PC-3 (cell line): ENCODE measurements at regions not wholly inside any gene's neighbourhood (a gene's known extent, or its start where the extent isn't known, plus 50 kb on each side); places are given as distances from the start of the nearest gene placed in this dataset.

Experiments
- ATAC-seq: fragments of 200-7000 bp; cut with Tn5 transposase; 2 replicates; pipeline ENCODE4 v1.9.1; 2020; ENCODE audit warnings: mild to moderate bottlenecking, moderate library complexity
- BruUV-seq: library from RNA; stranded (reverse); fragments of 400-500 nt; replicated peaks from 2 replicates; lab custom pipeline; 2021; lab: Mats Ljungman, UMichigan
- CTCF ChIA-PET: fragments of 300-600 bp; sonication (Branson Sonifier 250); formaldehyde crosslinking; loops from one replicate; lab custom pipeline; 2022; ENCODE audit warnings: antibody characterized with exemption; lab: Charles Lee
- POLR2A ChIA-PET: fragments of 300-600 bp; sonication (Branson Sonifier 250); formaldehyde crosslinking; loops from one replicate; lab custom pipeline; 2022; ENCODE audit warnings: antibody characterized with exemption; ENCODE audit not compliant: unreplicated experiment; lab: Charles Lee
- DNase-seq: peaks from one replicate; pipeline ENCODE4 v3.0.0-alpha.2; 2015
- H2AFZ ChIP-seq: fragments of 300-600 bp; sonication (generic); 2 replicates; pipeline ENCODE4 v1.6.0; 2016; ENCODE audit warnings: antibody characterized with exemption, low read length
- H3F3A ChIP-seq: fragments of 300-600 bp; sonication (generic); one replicate; pipeline ENCODE4 v1.6.0; 2017; ENCODE audit warnings: antibody characterized with exemption, low read length, control low read depth, mild to moderate bottlenecking; ENCODE audit not compliant: unreplicated experiment
- H3K27ac ChIP-seq: fragments of 300-600 bp; sonication (generic); 2 replicates; pipeline ENCODE4 v1.5.1; 2016; ENCODE audit warnings: mild to moderate bottlenecking, low read length
- H3K27me3 ChIP-seq: fragments of 300-600 bp; sonication (generic); 2 replicates; pipeline ENCODE4 v1.6.1; 2016; ENCODE audit warnings: low read length, mixed read lengths
- H3K36me3 ChIP-seq: fragments of 300-600 bp; sonication (generic); 2 replicates; pipeline ENCODE4 v1.6.1; 2016; ENCODE audit warnings: low read depth, mixed run types, low read length, mixed read lengths
- H3K4me1 ChIP-seq: fragments of 300-600 bp; sonication (generic); 2 replicates; pipeline ENCODE4 v1.5.1; 2016; ENCODE audit warnings: low read length; ENCODE audit not compliant: insufficient read depth
- H3K4me2 ChIP-seq: fragments of 300-600 bp; sonication (generic); 2 replicates; pipeline ENCODE4 v1.6.0; 2016; ENCODE audit warnings: low read length
- H3K4me3 ChIP-seq: fragments of 300-600 bp; sonication (generic); 2 replicates; pipeline ENCODE4 v1.5.1; 2016; ENCODE audit warnings: mild to moderate bottlenecking, low read length, mixed read lengths
- H3K79me2 ChIP-seq: fragments of 300-600 bp; sonication (generic); 2 replicates; pipeline ENCODE4 v1.6.1; 2017; ENCODE audit warnings: low read length, mixed read lengths
- H3K9ac ChIP-seq: fragments of 300-600 bp; sonication (generic); 2 replicates; pipeline ENCODE4 v1.6.0; 2016; ENCODE audit warnings: mild to moderate bottlenecking, low read length
- H3K9me2 ChIP-seq: fragments of 300-600 bp; sonication (generic); replicated peaks from 2 replicates; pipeline ENCODE4 v1.6.1; 2016; ENCODE audit warnings: mixed run types, low read length, mixed read lengths
- H3K9me3 ChIP-seq: fragments of 300-600 bp; sonication (generic); 2 replicates; pipeline ENCODE4 v1.6.1; 2016; ENCODE audit warnings: low read length, mixed read lengths
- H4K20me1 ChIP-seq: fragments of 300-600 bp; sonication (generic); 2 replicates; pipeline ENCODE4 v1.6.1; 2016; ENCODE audit warnings: low read length, mixed read lengths
- EZH2 ChIP-seq: fragments of 300-600 bp; sonication (generic); IDR thresholded peaks from one replicate; pipeline ENCODE4 v1.6.1; 2017; ENCODE audit warnings: antibody characterized with exemption, mild to moderate bottlenecking, low read length; ENCODE audit not compliant: unreplicated experiment
- EZH2phosphoT487 ChIP-seq: fragments of 300-600 bp; sonication (generic); IDR thresholded peaks from 2 replicates; pipeline ENCODE4 v1.6.1; 2018; ENCODE audit warnings: mild to moderate bottlenecking, antibody characterized with exemption, low read length, borderline replicate concordance
- intact Hi-C: fragments of 100-400 bp; cut with micrococcal nuclease; formaldehyde crosslinking; loops from 2 replicates; pipeline ENCODE4 v1.9.0; 2023
- TF ChIP-seq, protein P1 (sequence below): fragments of 300-600 bp; sonication (generic); conservative IDR thresholded peaks from 2 replicates; pipeline ENCODE4 v1.5.1; 2017; ENCODE audit warnings: antibody characterized with exemption, low read depth, mild to moderate bottlenecking, low read length

- POLR2A ChIA-PET: no interaction called here
Measured at GRCh38 chr9:2413160-2413805, 208.3 kb upstream of the VLDLR start.

GRCh38 chr9:2414465-2414864, 207.1 kb upstream of the VLDLR start:
- Histone ChIP-seq H3K9me3 (no peaks in the 10 kb centered on the region), H3F3A (no peaks in the 10 kb centered on the region), H3K4me2 (no peak overlapping the region), H3K9me2 (no peaks in the 10 kb centered on the region), H3K27me3 (0 out of 2 replicates have a peak, but pooled peaks cover 2% of the 10 kb centered on the region), H3K9ac (no peak overlapping the region), H2AFZ (no peak overlapping the region), H3K36me3 (no peaks in the 10 kb centered on the region), H4K20me1 (no peaks in the 10 kb centered on the region), H3K4me1 (no peaks in the 10 kb centered on the region), H3K79me2 (no peaks in the 10 kb centered on the region), H3K4me3 (no peak overlapping the region), H3K27ac (no peak overlapping the region)
- ATAC-seq (no peak), DNase-seq (peak; percentile 35)
- TF ChIP-seq, protein P1, sequence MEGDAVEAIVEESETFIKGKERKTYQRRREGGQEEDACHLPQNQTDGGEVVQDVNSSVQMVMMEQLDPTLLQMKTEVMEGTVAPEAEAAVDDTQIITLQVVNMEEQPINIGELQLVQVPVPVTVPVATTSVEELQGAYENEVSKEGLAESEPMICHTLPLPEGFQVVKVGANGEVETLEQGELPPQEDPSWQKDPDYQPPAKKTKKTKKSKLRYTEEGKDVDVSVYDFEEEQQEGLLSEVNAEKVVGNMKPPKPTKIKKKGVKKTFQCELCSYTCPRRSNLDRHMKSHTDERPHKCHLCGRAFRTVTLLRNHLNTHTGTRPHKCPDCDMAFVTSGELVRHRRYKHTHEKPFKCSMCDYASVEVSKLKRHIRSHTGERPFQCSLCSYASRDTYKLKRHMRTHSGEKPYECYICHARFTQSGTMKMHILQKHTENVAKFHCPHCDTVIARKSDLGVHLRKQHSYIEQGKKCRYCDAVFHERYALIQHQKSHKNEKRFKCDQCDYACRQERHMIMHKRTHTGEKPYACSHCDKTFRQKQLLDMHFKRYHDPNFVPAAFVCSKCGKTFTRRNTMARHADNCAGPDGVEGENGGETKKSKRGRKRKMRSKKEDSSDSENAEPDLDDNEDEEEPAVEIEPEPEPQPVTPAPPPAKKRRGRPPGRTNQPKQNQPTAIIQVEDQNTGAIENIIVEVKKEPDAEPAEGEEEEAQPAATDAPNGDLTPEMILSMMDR: no peak
- TF ChIP-seq EZH2 (no peak), EZH2phosphoT487 (no peak)
- ChIA-PET POLR2A (no interaction called here), CTCF (no interaction called here)
- intact Hi-C loops: no loop called here
- no TSS peak for BruUV-seq

More at GRCh38 chr9:2413160-2413805, 208.3 kb upstream of the VLDLR start:
- ATAC-seq (no peak), DNase-seq (no peak)
- Histone ChIP-seq H3K9me2 (no peaks in the 10 kb centered on the region), H3K4me1 (no peaks in the 10 kb centered on the region), H3K27ac (no peak overlapping the region), H3K9ac (no peak overlapping the region), H3K27me3 (no peaks in the 10 kb centered on the region), H4K20me1 (no peaks in the 10 kb centered on the region), H3K9me3 (no peaks in the 10 kb centered on the region), H2AFZ (no peak overlapping the region), H3F3A (no peaks in the 10 kb centered on the region), H3K4me3 (no peak overlapping the region), H3K36me3 (no peaks in the 10 kb centered on the region), H3K4me2 (no peak overlapping the region), H3K79me2 (no peaks in the 10 kb centered on the region)
- no TSS peak for BruUV-seq
- intact Hi-C loops: no loop called here
- TF ChIP-seq, protein P1: no peak
- TF ChIP-seq EZH2phosphoT487: no peak
- TF ChIP-seq EZH2: no peak
- CTCF ChIA-PET: no interaction called here

DNA sequence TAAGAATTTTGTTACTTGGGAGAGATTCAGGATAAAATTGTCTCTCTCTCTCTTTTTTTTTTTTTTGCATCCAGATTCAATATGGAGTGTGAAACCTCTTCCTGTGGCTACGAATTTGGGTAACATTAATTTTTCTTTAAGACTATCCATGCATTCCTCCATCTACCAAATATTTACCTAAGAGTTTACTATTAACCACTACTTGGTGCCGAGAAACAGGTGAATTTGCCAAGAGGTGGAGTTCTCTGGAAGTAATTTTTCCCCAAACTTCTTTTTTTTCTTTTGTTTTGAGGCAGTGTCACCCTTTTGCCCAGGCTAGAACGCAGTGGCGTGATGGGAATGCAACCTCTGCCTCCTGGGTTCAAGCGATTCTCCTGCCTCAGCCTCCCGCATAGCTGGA, 206.3 kb upstream of the VLDLR start:
- Histone ChIP-seq H2AFZ (no peak overlapping the region), H3F3A (no peaks in the 10 kb centered on the region), H3K9ac (no peak overlapping the region), H3K4me2 (no peak overlapping the region), H3K27me3 (peaks cover 9% of the 10 kb centered on the region; the same call in 1 of the 2 replicates), H3K79me2 (no peaks in the 10 kb centered on the region), H3K4me3 (no peak overlapping the region), H3K36me3 (no peaks in the 10 kb centered on the region), H3K9me3 (no peaks in the 10 kb centered on the region), H3K27ac (no peak overlapping the region), H3K4me1 (no peaks in the 10 kb centered on the region), H3K9me2 (no peaks in the 10 kb centered on the region), H4K20me1 (no peaks in the 10 kb centered on the region)
- intact Hi-C loops: no loop called here
- POLR2A ChIA-PET: interaction anchor here (0.7 kb wide), 1 partner anchor 245 kb away, joined by 3 read pairs; no protein-coding TSS in a partner anchor
- ATAC-seq (no peak), DNase-seq (no peak)
- TF ChIP-seq EZH2 (no peak), EZH2phosphoT487 (no peak)
- TF ChIP-seq, protein P1: no peak
- CTCF ChIA-PET: no interaction called here
- no TSS peak for BruUV-seq
